PC-9 (cell line): ENCODE measurements at regions not wholly inside any gene's neighbourhood (a gene's known extent, or its start where the extent isn't known, plus 50 kb on each side); places are given as distances from the start of the nearest gene placed in this dataset.

Source experiments
- BruUV-seq: library from RNA; stranded (reverse); fragments of 400-500 nt; replicated peaks from 2 replicates; lab custom pipeline; 2021; lab: Mats Ljungman, UMichigan
- CTCF ChIA-PET: fragments of 300-600 bp; sonication (Branson Sonifier 250); formaldehyde crosslinking; loops from one replicate; lab custom pipeline; 2022; ENCODE audit warnings: antibody characterized with exemption; lab: Charles Lee
- POLR2A ChIA-PET: fragments of 300-600 bp; sonication (Branson Sonifier 250); formaldehyde crosslinking; loops from one replicate; lab custom pipeline; 2022; ENCODE audit warnings: antibody characterized with exemption; ENCODE audit not compliant: unreplicated experiment; lab: Charles Lee
- DNase-seq, 2 experiments: peaks; one replicate each; pipeline versions ENCODE4 v3.0.0 to v3.0.0-alpha.2; 2015 to 2022; ENCODE audit warnings: mixed read lengths in 1 of 2
- H2AFZ ChIP-seq: fragments of 200-600 bp; sonication (generic); 2 replicates; pipeline ENCODE4 v1.8.1; 2017; ENCODE audit warnings: antibody characterized with exemption
- H3F3A ChIP-seq: fragments of 200-600 bp; sonication (generic); 2 replicates; pipeline ENCODE4 v1.8.1; 2017; ENCODE audit warnings: antibody characterized with exemption, mild to moderate bottlenecking, low read depth; ENCODE audit not compliant: insufficient read depth
- H3K27ac ChIP-seq: fragments of 200-600 bp; sonication (generic); 2 replicates; pipeline ENCODE4 v1.6.1; 2016; ENCODE audit warnings: mixed run types
- H3K27me3 ChIP-seq: fragments of 200-600 bp; sonication (generic); 2 replicates; pipeline ENCODE4 v1.6.1; 2016; ENCODE audit warnings: low read depth, mixed run types; ENCODE audit not compliant: insufficient read depth
- H3K36me3 ChIP-seq: fragments of 200-600 bp; sonication (generic); 2 replicates; pipeline ENCODE4 v1.6.1; 2016; ENCODE audit warnings: low read depth, mixed run types
- H3K4me1 ChIP-seq: fragments of 200-600 bp; sonication (generic); replicated peaks from 2 replicates; pipeline ENCODE4 v1.6.1; 2016; ENCODE audit warnings: mixed run types; ENCODE audit not compliant: insufficient read depth
- H3K4me2 ChIP-seq: fragments of 200-600 bp; sonication (generic); 2 replicates; pipeline ENCODE4 v1.6.1; 2017; ENCODE audit warnings: mixed run types
- H3K4me3 ChIP-seq: fragments of 200-600 bp; sonication (generic); 2 replicates; pipeline ENCODE4 v1.6.1; 2016; ENCODE audit warnings: mixed run types
- H3K79me2 ChIP-seq: fragments of 200-600 bp; sonication (generic); 2 replicates; pipeline ENCODE4 v1.6.1; 2017; ENCODE audit warnings: low read depth, mixed run types
- H3K9me2 ChIP-seq: fragments of 200-600 bp; sonication (generic); 2 replicates; pipeline ENCODE4 v1.8.1; 2017; ENCODE audit warnings: mild to moderate bottlenecking; ENCODE audit not compliant: insufficient read depth
- H3K9me3 ChIP-seq: fragments of 200-600 bp; sonication (generic); 2 replicates; pipeline ENCODE4 v1.8.1; 2016; ENCODE audit warnings: low read depth; ENCODE audit not compliant: insufficient read depth
- H4K20me1 ChIP-seq: fragments of 200-600 bp; sonication (generic); 2 replicates; pipeline ENCODE4 v1.8.1; 2017; ENCODE audit not compliant: insufficient read depth
- CTCF ChIP-seq: fragments of 200-600 bp; sonication (generic); conservative IDR thresholded peaks from 2 replicates; pipeline ENCODE4 v1.6.1; 2017; ENCODE audit warnings: mixed run types, antibody characterized with exemption, mild to moderate bottlenecking, moderate library complexity
- EZH2 ChIP-seq: fragments of 200-600 bp; sonication (generic); IDR thresholded peaks from 2 replicates; pipeline ENCODE4 v1.8.0; 2017; ENCODE audit warnings: antibody characterized with exemption, low read depth
- intact Hi-C: fragments of 100-400 bp; cut with micrococcal nuclease; formaldehyde crosslinking; loops from one replicate; pipeline ENCODE4 v1.10.0; 2022; ENCODE audit not compliant: unreplicated experiment

GRCh38 chr11:109034339-109034696, 369.4 kb downstream of the DDX10 start:
- Histone ChIP-seq H3K9me2 (0 out of 2 replicates have a peak, but pooled peaks cover 4% of the 10 kb centered on the region), H2AFZ (no peak overlapping the region), H3K27ac (no peak overlapping the region), H4K20me1 (no peaks in the 10 kb centered on the region), H3K9me3 (no peaks in the 10 kb centered on the region), H3K4me2 (no peak overlapping the region), H3F3A (no peaks in the 10 kb centered on the region), H3K79me2 (no peaks in the 10 kb centered on the region), H3K36me3 (no peaks in the 10 kb centered on the region), H3K4me3 (no peak overlapping the region), H3K27me3 (no peaks in the 10 kb centered on the region), H3K4me1 (no peaks in the 10 kb centered on the region)
- TF ChIP-seq EZH2, result no peak
- no peak for TF ChIP-seq CTCF
- POLR2A ChIA-PET, result no interaction called here
- intact Hi-C loops, result loop anchor here (10.0 kb wide), 1 partner anchor 60 kb away; no protein-coding TSS in a partner anchor
- DNase-seq, result no peak
- CTCF ChIA-PET, result no interaction called here
- no TSS peak for BruUV-seq

GRCh38 chr11:109035284-109035683, 370.4 kb downstream of the DDX10 start:
- no peaks in the 10 kb centered on the region for H3K79me2 ChIP-seq
- H3K4me1 ChIP-seq, result no peaks in the 10 kb centered on the region
- H3K27me3 ChIP-seq, result no peaks in the 10 kb centered on the region
- no TSS peak for BruUV-seq
- no peak overlapping the region for H3K27ac ChIP-seq
- intact Hi-C loops, result loop anchor here (10.0 kb wide), 1 partner anchor 60 kb away; no protein-coding TSS in a partner anchor
- no peaks in the 10 kb centered on the region for H3K36me3 ChIP-seq
- H3K4me3 ChIP-seq, result no peak overlapping the region
- no peaks in the 10 kb centered on the region for H3F3A ChIP-seq
- no peaks in the 10 kb centered on the region for H4K20me1 ChIP-seq
- H2AFZ ChIP-seq, result no peak overlapping the region
- TF ChIP-seq EZH2, result no peak
- no peak for TF ChIP-seq CTCF
- POLR2A ChIA-PET, result no interaction called here
- no peaks in the 10 kb centered on the region for H3K9me3 ChIP-seq
- DNase-seq, result no peak
- CTCF ChIA-PET, result no interaction called here
- no peak overlapping the region for H3K4me2 ChIP-seq
- H3K9me2 ChIP-seq, result 0 out of 2 replicates have a peak, but pooled peaks cover 4% of the 10 kb centered on the region

- Histone ChIP-seq H3K9me3 (no peaks in the 10 kb centered on the region), H3K36me3 (no peaks in the 10 kb centered on the region), H2AFZ (no peak overlapping the region), H3K27ac (no peak overlapping the region), H3K4me3 (no peak overlapping the region), H4K20me1 (no peaks in the 10 kb centered on the region), H3F3A (no peaks in the 10 kb centered on the region), H3K79me2 (no peaks in the 10 kb centered on the region), H3K4me2 (no peak overlapping the region), H3K4me1 (no peaks in the 10 kb centered on the region), H3K9me2 (0 out of 2 replicates have a peak, but pooled peaks cover 4% of the 10 kb centered on the region), H3K27me3 (no peaks in the 10 kb centered on the region)
- intact Hi-C loops, result loop anchor here (10.0 kb wide), 1 partner anchor 59 kb away; no protein-coding TSS in a partner anchor
- ChIA-PET POLR2A (no interaction called here), CTCF (no interaction called here)
- DNase-seq, result no peak
- BruUV-seq, result no TSS peak
- TF ChIP-seq CTCF (no peak), EZH2 (no peak)
These were observed 371.1 kb downstream of the DDX10 start for GRCh38 chr11:109036011-109036410.
